ENCODE measurements at regions not wholly inside any gene's neighbourhood (a gene's known extent, or its start where the extent isn't known, plus 50 kb on each side); places are given as distances from the start of the nearest gene placed in this dataset.

- TF ChIP-seq CTCF (IDR thresholded peaks at IDR 0.05) (no peak), POLR2A (IDR thresholded peaks at IDR 0.05) (no peak)
Measured at GRCh38 chr9:111186021-111186530, 143.9 kb downstream of the OR2K2 start.

Measured in body of pancreas (tissue), 4 donors.